KG1 (cell line): ENCODE measurements at regions not wholly inside any gene's neighbourhood (a gene's known extent, or its start where the extent isn't known, plus 50 kb on each side); places are given as distances from the start of the nearest gene placed in this dataset.

Experiments
- DNase-seq: peaks from one replicate; lab custom pipeline; 2025; lab: John Stamatoyannopoulos, UW

DNA sequence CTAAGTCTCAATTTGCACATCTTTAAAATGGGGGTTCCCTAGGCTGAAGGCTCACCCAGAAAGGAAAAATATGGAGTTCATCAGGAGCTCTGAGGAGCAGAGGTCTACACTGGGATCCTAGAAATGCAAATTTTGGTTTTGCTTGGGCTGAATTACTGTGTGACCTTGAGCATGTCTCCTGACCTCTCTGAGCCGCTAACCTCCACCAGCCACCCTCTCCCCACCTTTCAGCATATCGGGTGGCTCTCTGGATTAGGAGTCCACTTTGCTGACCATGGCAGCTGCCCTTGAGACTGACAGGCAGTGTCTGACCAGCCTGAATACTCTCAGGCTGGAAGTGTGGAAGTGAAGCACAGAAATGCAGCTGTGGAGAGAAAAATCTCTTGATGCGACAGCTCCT is 165.9 kb upstream of the LRFN2 start:
- DNase-seq = no peak

DNA sequence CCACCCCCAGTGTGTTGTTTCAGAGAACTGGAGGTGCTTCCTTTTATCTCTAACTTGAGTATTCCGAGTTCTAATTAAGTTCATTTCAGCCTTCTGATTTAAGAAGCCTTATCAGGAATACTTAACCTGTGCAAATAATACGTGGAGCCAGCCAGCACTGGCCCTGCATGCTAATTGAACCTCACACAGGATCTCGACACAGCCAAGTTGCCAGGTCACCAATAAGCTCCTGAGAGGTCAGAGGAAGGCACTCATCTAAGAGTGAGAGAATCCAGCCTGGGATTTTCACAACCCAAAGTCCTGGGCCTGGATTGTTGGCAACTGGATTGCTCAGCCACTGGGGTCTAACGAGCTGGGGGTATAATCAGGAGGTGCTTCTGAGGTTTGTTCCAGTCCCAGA is 157.7 kb upstream of the LRFN2 start:
- no peak for DNase-seq

DNA sequence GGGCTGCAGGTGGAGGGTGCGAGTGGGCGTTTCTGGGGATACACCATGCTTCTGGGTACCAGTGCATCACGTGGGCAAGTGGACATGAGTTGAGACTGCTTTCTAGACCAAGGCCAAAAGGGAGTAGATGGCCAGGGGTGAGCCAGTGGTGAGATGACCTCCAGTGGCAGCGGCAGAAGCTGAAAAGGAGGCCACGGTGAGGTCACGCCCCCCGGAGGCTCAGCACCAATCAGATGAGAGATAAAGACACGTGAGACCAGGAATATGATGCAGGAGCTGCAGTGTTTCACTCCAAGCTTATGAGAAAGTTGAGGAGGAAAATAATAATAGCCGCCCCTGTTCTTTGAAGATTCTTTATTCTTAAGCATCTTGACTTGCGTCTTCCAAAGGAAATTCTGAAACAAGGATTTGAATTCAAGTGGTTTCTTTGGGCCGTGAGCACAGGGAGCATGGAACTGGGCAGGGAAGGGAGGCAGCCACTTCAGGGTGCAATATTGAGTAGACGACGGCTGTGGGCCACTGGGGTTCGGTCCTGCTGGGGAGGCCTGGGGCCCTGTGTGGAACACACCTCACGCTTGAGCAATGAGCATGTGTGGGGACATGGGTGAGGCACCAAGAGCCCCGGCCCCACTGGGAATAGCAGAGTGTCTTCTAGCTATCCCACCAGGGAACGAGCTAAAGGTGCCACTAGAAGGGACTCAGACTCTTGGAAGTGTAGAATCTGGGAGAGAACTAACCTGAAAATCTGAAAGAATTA is 156.7 kb upstream of the LRFN2 start:
- no peak for DNase-seq

DNA sequence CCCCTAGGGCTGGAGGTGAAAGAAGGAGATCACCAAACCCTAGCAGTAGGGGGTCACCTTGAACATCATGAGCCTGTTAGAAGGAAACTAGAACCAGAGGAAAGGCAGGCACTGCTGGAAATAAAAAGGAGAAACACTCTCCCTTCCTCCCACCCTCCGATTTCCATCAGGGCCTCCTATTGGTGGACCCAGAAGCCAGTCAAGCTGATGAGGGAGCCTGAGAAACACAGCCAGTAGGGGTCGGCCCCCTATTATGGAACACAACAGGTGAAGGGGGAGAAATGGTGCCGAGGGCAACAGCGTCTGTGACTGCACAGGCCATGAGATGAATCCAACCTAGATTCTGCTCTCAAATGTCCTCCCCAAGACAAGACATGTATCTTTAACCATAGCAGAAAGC is 156.1 kb upstream of the LRFN2 start:
- DNase-seq = no peak

DNA sequence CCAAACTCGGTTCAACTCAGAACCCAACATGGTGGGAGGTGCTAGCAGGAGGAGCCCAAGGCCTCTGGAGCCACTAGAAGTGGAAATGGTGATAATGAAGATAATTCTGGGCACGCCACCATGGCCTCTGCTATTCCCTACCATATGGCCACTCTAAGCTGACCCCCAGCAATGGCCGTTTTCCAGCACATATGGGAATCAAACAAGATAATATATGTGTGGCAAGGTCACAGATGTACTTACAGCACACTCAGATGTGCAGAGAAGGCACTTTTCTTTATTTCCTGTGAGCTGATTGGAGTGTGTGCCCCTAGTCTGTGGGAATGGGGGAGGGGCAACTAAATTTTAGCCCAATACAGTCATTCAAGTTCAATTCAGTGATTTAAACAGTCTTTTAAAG is 153.4 kb upstream of the LRFN2 start:
- DNase-seq = no peak

DNA sequence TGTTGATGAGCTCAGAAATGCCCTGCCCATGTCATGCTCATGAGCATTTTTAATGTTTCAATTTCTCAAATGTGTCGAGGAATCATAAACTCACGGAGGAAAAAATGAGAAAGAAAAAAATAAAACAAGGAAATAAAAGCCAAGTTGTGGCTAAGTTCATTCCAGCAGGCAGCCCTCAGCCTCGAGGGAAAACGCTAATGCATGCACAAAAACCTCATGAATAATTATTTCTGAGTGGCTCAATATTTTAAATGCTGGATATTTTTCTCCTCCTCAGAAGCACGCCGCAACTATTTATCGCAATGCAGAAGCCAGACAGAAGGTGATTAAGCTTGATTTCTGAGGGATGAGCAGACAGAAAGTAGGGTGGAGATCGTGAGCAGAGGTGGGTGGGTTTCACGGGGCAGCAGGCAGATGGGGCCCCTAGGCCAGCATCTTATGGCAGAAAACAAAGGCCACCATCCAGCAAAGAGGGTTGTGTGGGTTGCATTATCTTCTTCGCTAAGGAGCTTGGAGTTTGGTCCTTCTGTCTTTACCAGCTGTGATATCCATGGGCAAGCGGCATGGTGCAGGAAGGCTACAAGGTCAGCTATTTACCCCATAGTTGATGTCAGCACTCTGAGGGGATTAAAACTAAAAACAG is 151.5 kb upstream of the LRFN2 start:
- no peak for DNase-seq

DNA sequence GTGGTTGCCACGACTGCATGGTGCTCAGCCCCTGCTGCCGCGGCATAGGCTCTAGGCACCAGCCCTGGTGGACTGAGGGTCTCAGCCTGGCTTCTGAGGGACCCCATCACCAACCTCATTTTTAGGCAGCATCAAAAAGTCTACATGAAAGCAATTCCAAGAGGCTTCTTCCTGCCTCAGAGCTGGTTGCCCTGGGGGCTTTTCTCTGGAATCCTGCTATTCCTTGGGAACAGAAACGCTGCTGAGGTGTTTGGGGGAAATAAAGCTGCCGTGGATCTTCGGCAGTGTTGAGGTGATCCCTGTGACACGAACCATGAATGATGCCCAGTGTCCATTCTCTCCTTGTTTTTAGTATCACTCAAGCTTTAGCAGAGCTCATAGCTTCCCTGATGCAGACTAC is 148.4 kb upstream of the LRFN2 start:
- DNase-seq = no peak

DNA sequence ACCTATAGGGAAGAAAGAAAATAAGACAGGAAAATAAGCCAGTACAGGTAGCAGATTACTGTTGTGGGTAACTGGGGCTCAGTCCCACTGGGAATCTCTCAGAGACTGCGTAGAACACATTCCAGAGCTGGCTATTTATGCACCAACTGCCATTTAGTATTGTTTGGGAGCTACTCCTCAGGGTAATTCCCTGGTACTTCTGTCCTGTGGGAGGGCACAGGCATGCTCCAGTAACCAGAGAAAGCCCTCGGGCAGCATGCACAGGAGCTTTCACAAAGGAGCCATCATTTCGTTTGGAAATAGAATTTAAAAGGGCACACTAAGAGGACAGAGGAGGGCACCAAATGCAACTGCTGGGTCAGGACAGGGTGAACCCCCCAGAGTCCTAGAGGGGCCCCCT is 148.0 kb upstream of the LRFN2 start:
- DNase-seq = no peak

DNA sequence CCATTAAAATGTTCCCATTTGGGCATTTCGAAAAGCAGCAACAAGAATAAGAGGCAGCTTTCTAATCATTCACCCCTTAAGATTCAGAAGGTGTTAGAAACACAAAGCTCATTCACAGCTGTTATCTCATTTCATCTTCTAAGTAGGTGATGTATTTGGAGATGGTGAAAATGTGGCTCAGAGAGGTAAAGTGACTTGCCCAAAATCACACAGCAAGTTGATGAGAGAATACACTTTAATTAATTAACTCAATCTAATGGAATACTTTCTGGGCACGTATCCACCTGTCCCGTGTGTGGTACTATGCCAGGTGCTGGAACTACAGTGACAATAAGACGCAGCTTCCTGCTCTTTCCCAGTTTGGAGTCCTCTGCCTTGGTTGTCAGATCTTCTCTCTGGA is 147.4 kb upstream of the LRFN2 start:
- DNase-seq = no peak

DNA sequence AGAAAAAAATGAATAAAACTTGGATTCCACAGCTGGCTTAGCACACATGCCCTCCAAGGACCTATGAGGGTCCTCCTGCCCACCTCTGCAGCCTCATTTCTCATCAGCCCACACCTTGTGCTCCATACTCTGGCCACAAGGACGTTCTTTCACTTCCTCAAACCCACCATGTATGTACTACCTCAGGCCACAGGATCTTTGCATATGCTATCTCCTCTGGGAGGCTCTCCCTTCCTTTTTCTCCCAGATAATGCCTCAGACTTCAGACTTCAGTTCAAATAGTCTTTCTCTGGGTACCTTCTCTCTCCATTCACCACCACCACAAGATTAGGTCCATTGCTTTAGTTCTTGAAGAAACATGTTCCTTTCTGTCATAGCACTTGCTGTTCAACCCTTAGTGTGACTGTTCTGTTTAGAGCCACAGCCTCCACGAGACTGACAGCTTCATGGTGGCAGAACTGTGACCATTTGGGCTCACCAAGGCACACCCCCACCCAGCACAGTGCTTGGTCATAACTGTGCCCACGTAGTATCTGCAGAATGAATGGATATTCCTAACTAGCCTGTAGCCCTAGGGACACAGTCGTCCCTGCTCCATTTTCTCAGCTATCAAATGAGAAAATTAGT is 146.7 kb upstream of the LRFN2 start:
- no peak for DNase-seq

DNA sequence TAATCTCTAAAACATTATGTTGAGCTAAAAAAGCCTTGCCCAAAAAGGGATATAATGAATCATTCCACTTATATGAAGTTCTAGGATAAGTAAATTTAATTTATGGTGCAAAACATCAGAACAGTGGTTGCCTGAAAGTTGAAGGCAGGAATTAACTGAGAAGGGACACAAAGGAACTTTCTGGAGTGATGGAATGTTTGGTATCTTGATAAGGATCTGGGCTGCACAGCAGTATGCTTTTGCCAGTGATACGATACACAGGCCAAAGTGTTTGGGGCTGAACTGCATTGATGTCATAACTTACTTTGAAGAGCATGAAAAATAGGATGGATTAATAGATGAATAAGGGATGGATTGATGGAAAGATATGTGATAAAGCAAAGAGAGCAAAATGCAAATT is 146.1 kb upstream of the LRFN2 start:
- no peak for DNase-seq

DNA sequence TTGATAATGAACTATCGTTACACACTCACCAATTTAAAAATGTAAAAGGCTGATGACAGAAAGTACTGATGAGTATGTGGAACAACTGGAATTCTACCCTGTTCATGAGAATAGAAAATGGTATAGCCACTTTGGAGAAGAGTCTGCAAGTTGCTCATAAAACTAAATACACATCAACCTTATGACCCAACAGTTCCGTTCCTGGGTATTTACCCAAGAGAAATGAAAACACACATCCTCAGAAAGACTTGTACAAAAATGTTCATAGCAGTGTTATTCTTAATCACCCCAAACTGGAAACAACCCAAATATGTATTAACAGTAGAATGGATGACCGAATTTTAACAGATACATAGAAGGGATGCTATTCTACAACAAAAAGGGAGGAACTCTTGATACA is 145.7 kb upstream of the LRFN2 start:
- DNase-seq = no peak

DNA sequence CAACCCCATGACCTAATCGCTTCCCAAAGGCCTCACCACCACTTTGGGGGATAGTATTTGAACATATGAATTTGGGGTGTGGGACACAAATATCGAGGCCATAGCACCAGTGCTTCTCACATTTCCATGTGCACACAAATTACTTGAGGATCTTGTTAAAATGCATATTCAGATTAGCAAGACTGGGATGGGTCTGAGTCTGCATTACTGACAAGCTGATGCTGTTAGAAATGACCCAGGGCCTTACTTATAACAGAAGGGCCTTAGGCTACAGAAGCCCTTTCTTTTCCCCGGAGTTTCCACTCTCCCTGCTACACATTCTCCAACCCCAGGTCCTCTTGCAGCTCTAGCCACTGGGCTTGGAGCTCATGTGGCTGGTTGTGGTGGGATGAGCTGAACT is 141.5 kb upstream of the LRFN2 start:
- DNase-seq = no peak

DNA sequence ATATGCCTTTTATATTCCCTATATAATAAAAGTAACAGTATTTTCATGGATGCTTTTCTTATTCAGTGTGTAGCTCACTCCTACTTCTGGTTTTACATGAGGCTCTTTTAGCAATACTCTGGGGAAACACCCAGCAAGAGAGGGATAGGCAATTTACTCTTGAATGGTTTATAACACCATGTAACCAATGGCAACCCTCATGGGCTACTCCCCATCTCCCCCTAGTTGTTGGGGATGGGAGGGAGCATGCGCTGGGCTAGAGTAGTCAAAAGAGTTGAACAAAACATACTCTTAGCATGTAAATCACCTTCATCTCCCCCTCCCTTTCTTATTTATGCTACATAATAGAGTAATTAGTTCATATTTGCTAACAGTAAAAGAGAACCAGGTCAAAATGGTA is 140.1 kb upstream of the LRFN2 start:
- DNase-seq = no peak

DNA sequence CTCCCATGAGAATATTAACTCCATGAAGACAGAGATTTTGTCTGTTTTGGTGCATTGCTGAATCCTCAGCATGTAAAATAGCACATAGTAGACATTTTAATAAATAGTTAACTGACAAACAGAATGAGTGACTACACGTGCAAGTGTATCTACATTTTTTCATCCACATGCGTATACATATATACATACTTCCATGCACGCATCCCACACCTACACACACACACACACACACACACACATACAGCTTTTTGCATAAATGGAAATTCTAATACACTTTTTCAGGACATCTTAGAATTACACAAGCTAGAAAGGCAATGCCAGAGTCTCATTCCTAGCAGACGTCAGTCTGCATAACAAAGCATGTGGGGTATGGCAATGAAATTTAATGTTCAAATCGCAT is 139.7 kb upstream of the LRFN2 start:
- DNase-seq = no peak

DNA sequence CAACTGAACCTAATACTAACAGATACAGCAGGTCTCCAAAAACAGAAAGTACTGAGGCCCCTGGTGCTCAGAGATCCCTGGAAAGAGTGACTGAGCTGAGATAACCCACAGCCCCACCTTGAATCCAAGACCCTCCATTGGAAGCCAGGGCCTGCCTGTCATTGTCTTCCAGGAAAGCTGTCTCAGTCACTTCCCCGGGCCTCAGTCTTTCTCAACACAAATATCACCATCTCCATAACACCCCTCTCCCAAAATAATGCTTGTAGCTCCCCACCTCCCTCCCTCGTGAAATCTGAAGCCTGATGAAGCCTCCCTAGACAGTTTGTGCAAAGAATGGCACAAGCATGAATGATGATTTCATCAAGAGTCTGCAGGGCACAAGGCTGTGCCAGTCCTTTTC is 138.2 kb upstream of the LRFN2 start:
- no peak for DNase-seq

DNA sequence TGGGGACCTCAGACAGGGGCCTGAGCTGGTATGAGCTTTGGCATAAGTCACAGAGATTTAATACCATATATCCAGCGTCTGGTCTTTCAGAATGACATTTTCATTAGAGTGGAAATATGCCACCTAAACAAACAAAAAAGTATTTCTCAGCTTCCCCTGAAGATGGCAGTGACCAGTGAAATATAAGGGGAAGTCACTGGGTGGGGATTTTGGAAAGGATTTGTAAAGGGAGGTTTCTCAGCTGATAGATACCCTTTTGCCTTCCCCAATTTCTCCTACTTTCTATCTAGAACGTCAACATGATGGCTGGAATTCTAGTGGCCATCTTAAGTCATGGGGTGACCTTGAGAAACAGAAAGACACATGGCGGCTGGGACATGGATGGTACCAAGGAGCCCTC is 137.7 kb upstream of the LRFN2 start:
- no peak for DNase-seq

DNA sequence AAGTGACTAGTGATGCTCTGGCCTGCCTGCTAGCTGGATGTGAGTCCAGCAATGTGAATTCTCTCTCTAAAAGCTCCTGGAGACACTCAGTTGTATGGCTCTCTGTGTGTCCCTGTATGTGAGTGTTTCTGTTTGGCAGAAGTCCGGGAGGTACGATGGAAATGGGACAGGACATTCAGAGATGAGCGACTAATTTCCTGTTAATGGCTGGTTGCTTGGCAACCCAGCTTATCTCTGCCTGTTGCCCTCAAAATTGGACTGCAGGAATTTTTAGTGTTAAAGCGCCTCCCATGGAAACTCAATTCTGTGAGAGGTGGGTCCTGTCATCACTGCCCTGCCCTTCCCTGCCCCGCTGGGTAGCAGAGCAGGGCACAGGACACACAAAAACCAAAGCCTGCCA is 136.8 kb upstream of the LRFN2 start:
- no peak for DNase-seq

DNA sequence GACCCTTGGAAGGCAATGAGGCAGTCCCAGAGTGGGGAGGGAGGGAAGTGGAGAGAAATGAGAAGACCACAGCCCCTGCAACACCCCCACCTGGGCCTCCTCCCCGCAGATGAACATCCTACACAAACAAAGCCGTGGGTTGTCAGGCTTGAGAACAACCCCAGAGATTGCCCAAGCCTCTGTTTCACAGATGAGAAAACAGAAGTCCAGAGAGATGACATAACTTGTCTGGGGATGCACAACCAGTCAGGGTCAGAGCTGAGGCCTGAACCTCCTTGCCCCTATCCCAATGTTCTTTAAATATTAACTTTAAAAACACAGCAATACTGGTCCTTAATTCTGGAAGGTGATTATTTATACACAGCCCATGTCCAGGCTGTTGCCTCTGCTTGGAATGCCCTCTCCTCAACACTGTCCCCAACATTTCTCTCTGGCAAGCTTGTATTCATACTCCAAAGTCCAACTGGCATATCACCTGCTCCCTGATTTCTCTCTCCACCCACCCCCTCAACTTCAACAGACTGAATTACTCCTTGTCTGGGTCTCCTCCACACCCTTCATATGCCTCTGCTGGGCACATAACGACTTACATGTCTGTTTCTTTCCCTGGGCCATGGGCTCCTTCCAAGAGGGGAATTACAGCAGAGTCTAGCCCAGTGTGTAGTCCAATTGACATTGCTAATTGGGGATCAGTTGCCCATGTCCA is 135.5 kb upstream of the LRFN2 start:
- DNase-seq = no peak

DNA sequence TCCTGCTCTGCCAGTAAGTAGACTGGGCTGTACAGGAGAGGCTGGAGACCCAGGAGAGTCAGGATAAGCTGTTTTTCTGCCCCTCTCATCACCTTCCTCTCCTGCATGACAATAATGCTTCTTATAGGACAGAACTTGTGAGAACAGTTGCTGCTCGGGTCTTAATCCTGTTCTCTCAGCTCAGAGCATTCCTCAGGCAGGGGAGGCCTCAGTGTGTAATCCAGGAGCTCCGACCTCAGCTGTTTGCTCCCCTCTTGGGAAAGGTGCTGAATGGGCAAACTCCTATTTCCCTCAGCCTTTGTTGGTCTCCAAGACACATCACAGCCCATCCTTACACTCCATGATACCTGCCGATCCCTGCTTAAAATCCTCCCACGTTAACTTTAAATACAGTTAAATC is 134.9 kb upstream of the LRFN2 start:
- no peak for DNase-seq

DNA sequence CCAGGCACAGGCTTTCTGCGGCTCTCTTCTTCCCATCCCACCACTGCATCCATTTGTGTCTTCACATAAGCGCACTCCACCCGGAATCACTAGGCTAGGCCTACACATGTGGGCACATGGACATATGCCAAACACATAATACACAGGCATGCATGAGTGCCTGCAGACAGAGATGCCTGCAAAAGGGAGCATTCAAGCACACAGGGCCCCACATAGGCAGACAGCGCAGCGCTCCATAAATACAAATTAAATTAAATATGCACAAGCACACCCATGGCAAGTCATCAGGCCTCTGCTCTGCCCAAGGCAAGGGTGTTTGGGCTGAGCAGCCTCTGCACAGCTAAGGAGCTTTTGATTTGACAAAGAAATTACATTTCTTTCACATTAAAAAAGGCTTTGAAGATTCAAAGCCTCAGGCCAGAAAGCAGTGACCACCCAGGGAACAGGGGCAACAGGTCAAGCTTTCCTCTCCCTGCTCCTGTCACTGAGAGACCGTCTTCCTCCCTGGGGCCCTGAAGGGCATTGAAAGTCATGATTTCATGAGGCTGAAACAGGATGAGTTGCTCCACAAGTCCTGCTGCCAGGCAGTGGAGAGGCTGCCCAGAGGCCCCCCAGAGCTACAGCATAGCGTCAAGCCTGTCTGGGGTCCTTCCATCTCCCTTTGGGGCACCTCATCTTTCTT is 134.2 kb upstream of the LRFN2 start:
- DNase-seq = no peak

DNA sequence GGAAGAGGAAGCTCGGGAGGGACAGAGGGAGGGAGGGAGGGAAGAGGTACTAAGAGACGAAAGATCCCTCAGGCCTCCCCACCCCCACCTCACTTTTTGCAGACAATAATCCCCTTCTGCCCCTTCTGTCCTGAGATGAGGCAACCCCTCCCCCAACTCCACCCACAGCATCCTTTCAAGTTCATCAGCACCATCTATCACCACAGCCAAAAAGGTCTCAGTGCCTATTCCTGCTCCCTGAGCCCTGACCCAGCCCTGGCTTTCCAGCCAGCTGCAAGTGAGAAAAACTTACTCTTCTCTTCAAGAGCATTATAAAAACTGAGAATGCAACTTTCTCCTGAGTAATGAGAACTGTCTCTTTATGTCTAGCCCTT is 133.2 kb upstream of the LRFN2 start:
- DNase-seq = no peak
